ENCODE measurements at regions not wholly inside any gene's neighbourhood (a gene's known extent, or its start where the extent isn't known, plus 50 kb on each side); places are given as distances from the start of the nearest gene placed in this dataset.

- TF ChIP-seq EZH2phosphoT487 (IDR thresholded peaks at IDR 0.05) (no peak), CTCF (IDR thresholded peaks at IDR 0.05) (no peak)
These were observed 194.2 kb upstream of the MAGI2 start for GRCh38 chr7:79647711-79648110.

All from neural progenitor cell (in vitro differentiated cells).